GM13977 (cell line): ENCODE measurements at regions not wholly inside any gene's neighbourhood (a gene's known extent, or its start where the extent isn't known, plus 50 kb on each side); places are given as distances from the start of the nearest gene placed in this dataset.

ENCODE experiments used
- DNase-seq: peaks from one replicate; pipeline ENCODE4 v3.0.0; 2012; ENCODE audit warnings: low spot score
- in situ Hi-C: fragments of 300-500 bp; cut with MboI; formaldehyde crosslinking; loops from one replicate; pipeline ENCODE4 v1.12.0; 2022; ENCODE audit warnings: low sequenced_read_pairs, low pct_unique_long_range_greater_than_20kb, mixed read lengths, inconsistent platforms; ENCODE audit not compliant: unreplicated experiment
- TF ChIP-seq, protein P1 (sequence below): IDR thresholded peaks from 2 replicates; pipeline ENCODE4 v1.5.1; 2012; ENCODE audit warnings: mild to moderate bottlenecking, control low read depth; ENCODE audit not compliant: insufficient read depth; ENCODE audit errors: extremely low read depth, missing control alignments

- in situ Hi-C loops: no loop called here
- no peak for DNase-seq
- TF ChIP-seq, protein P1, sequence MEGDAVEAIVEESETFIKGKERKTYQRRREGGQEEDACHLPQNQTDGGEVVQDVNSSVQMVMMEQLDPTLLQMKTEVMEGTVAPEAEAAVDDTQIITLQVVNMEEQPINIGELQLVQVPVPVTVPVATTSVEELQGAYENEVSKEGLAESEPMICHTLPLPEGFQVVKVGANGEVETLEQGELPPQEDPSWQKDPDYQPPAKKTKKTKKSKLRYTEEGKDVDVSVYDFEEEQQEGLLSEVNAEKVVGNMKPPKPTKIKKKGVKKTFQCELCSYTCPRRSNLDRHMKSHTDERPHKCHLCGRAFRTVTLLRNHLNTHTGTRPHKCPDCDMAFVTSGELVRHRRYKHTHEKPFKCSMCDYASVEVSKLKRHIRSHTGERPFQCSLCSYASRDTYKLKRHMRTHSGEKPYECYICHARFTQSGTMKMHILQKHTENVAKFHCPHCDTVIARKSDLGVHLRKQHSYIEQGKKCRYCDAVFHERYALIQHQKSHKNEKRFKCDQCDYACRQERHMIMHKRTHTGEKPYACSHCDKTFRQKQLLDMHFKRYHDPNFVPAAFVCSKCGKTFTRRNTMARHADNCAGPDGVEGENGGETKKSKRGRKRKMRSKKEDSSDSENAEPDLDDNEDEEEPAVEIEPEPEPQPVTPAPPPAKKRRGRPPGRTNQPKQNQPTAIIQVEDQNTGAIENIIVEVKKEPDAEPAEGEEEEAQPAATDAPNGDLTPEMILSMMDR: no peak
Observed at GRCh38 chr1:99173900-99174299, 90.4 kb upstream of the PLPPR4 start.

DNA sequence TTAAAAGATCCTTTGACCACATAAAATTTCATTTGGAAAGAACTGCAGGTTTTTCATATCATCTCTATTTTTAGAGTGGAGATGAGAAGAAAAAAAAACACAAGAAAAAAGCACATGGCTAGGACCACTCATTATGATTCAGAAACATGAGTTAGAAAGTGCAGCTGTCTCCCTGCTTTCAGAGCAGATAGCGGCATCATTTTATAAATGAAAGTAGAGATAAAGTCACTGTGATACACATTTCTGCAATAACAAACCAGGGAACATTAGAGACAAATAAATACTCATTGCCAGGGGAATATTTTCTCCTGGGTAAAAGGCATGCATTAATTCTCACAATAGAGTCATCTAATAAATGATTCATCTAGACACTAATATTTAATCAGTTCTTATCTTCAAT, 87.5 kb upstream of the PLPPR4 start:
- no peak for DNase-seq
- in situ Hi-C loops: loop anchor here (25.0 kb wide), 2 partner anchors 311 to 511 kb away; no protein-coding TSS in a partner anchor
- TF ChIP-seq, protein P1: no peak

DNA sequence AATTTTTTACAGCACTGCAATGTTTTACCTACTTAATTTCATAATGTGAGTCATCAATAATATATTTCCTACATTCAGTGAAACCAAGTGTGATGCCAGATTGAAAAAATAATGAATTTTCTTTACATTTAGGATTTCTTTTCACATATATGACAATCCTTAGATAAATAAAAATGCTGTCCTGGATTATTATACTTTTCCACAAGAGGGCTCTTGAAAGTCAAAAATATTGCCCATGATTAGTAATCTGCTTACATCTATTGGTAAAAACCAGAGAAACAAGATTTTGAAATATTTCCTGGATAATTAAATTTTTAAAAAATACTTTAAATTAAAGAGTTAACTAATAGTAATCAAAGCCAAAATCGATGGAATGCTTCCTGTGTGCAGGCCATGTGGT, 86.8 kb upstream of the PLPPR4 start:
- in situ Hi-C loops: loop anchor here (25.0 kb wide), 2 partner anchors 310 to 510 kb away; no protein-coding TSS in a partner anchor
- DNase-seq: no peak
- TF ChIP-seq, protein P1: no peak

DNA sequence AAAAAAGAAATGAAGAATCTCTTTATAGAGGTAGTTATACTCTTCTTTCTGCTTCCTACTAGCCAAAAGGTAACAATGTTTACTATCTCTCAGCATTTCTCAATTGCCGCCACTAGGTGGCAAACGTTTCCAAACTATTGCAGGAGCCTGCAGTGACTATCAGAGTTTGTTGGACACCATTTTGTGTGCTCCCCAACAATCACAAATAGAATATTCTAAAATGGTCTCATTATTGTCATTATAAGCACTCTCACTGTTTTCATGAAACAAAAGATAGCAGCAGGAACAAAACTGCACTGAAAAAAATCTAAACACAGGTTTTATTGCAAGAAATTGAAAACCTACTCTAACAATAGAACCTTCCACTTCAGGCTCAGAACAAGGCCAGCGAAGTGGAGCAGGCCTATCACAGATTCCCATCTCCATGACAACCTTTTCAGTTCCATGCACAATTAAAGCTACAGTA, 83.9 kb upstream of the PLPPR4 start:
- DNase-seq: peak; percentile 35
- in situ Hi-C loops: loop anchor here (25.0 kb wide), 2 partner anchors 307 to 507 kb away; no protein-coding TSS in a partner anchor
- TF ChIP-seq, protein P1: peak; percentile 75

DNA sequence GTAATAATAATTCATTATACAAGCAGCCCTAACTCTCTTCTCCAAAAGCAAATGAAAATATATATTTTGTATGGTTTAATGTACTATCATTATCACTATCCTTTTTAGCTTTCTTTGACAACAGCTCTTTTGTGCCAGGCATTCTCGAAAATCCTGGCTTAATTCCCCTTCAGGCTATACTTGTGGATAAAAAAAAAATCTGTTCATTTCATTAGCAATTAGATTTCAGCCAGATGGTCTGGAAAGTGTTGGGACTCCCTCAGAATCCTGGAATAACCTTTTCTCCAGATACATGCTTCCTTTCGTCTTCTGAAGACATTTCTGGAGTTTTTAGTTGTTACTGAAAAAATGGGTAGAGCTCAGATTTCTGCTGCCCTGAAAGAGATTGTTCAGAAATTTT, 83.4 kb upstream of the PLPPR4 start:
- DNase-seq: no peak
- in situ Hi-C loops: loop anchor here (25.0 kb wide), 2 partner anchors 306 to 506 kb away; no protein-coding TSS in a partner anchor
- TF ChIP-seq, protein P1: no peak

GRCh38 chr1:99181892-99182291, 82.4 kb upstream of the PLPPR4 start:
- TF ChIP-seq, protein P1: no peak
- DNase-seq: no peak
- in situ Hi-C loops: loop anchor here (25.0 kb wide), 2 partner anchors 305 to 505 kb away; no protein-coding TSS in a partner anchor
